ENCODE measurements at regions not wholly inside any gene's neighbourhood (a gene's known extent, or its start where the extent isn't known, plus 50 kb on each side); places are given as distances from the start of the nearest gene placed in this dataset.

DNA sequence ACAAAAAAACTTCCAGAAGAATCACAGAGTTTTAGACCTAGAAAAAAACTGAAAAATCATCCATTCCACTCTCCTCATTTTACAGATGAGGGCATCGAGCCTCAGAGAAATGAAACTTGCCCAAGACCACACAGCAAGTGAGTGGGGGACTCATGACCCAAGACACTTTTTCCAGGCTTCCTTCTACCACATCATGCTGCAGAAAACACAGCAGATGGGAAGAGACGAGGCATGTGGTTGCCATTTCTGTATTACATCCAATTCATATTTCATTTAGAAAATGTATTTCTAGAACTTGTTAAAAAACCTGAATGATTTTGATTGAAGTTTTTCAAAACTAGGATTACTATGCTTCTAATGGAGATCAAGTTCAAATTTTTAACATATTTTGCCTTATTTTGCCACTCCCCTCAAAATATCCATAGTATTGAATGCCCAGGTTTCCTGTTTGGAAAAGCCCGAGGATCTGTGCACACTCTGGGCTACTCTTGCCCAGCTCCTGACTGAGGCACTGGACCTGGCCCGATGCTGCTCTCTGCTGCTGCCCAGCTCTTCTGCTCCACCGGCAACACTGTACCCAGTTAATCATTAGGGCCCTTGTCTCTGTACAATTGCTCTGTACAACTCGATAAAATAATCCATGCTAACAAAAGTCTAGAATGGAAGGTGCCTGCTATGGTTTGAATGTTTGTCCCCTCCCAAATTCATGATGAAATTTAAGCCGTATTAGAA lies 157.4 kb downstream of the EFNB2 start:
- TF ChIP-seq, protein P1, sequence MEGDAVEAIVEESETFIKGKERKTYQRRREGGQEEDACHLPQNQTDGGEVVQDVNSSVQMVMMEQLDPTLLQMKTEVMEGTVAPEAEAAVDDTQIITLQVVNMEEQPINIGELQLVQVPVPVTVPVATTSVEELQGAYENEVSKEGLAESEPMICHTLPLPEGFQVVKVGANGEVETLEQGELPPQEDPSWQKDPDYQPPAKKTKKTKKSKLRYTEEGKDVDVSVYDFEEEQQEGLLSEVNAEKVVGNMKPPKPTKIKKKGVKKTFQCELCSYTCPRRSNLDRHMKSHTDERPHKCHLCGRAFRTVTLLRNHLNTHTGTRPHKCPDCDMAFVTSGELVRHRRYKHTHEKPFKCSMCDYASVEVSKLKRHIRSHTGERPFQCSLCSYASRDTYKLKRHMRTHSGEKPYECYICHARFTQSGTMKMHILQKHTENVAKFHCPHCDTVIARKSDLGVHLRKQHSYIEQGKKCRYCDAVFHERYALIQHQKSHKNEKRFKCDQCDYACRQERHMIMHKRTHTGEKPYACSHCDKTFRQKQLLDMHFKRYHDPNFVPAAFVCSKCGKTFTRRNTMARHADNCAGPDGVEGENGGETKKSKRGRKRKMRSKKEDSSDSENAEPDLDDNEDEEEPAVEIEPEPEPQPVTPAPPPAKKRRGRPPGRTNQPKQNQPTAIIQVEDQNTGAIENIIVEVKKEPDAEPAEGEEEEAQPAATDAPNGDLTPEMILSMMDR (IDR thresholded peaks at IDR 0.05; ENCODE audit: borderline replicate concordance, control extremely low read depth, extremely low read depth, insufficient read depth, missing control alignments) = no peak
- in situ Hi-C loops (cut with MboI; ENCODE audit: low sequenced_read_pairs, unreplicated experiment) = no loop called here
- DNase-seq (ENCODE audit: low spot score) = no peak

GRCh38 chr13:106377341-106377740 lies 158.1 kb downstream of the EFNB2 start:
- TF ChIP-seq, protein P1 (IDR thresholded peaks at IDR 0.05; ENCODE audit: borderline replicate concordance, control extremely low read depth, extremely low read depth, insufficient read depth, missing control alignments) = no peak
- in situ Hi-C loops (cut with MboI; ENCODE audit: low sequenced_read_pairs, unreplicated experiment) = no loop called here

GRCh38 chr13:106376401-106377112 lies 158.9 kb downstream of the EFNB2 start:
- no peak for DNase-seq (ENCODE audit: low spot score)
- TF ChIP-seq, protein P1 (IDR thresholded peaks at IDR 0.05; ENCODE audit: borderline replicate concordance, control extremely low read depth, extremely low read depth, insufficient read depth, missing control alignments) = no peak
- in situ Hi-C loops (cut with MboI; ENCODE audit: low sequenced_read_pairs, unreplicated experiment) = no loop called here

More at GRCh38 chr13:106377341-106377740, 158.1 kb downstream of the EFNB2 start:
- no peak for DNase-seq (ENCODE audit: low spot score)

GRCh38 chr13:106375085-106375484 lies 160.4 kb downstream of the EFNB2 start:
- TF ChIP-seq, protein P1 (IDR thresholded peaks at IDR 0.05; ENCODE audit: borderline replicate concordance, control extremely low read depth, extremely low read depth, insufficient read depth, missing control alignments) = no peak
- in situ Hi-C loops (cut with MboI; ENCODE audit: low sequenced_read_pairs, unreplicated experiment) = no loop called here
- no peak for DNase-seq (ENCODE audit: low spot score)

DNA sequence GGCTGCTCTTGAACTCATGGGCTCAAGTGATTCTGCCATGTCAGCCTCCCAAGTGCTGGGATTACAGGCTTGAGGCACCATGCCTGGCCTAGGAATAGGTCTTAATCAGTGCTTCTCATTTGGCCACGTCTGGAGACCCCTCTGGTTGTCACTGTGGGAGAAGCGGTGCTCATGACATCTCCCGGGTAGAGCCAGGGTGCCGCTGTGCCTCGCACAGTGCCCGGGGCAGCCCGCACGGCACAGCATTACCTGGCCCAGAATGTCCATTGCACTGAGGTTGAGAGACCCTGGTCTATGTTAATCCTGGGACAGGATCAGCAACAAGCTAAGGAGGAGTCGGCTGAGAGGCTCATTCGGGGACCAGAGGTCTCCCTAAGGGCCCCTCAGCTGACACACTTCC lies 160.8 kb downstream of the EFNB2 start:
- TF ChIP-seq, protein P1 (IDR thresholded peaks at IDR 0.05; ENCODE audit: borderline replicate concordance, control extremely low read depth, extremely low read depth, insufficient read depth, missing control alignments) = no peak
- in situ Hi-C loops (cut with MboI; ENCODE audit: low sequenced_read_pairs, unreplicated experiment) = no loop called here
- no peak for DNase-seq (ENCODE audit: low spot score)

DNA sequence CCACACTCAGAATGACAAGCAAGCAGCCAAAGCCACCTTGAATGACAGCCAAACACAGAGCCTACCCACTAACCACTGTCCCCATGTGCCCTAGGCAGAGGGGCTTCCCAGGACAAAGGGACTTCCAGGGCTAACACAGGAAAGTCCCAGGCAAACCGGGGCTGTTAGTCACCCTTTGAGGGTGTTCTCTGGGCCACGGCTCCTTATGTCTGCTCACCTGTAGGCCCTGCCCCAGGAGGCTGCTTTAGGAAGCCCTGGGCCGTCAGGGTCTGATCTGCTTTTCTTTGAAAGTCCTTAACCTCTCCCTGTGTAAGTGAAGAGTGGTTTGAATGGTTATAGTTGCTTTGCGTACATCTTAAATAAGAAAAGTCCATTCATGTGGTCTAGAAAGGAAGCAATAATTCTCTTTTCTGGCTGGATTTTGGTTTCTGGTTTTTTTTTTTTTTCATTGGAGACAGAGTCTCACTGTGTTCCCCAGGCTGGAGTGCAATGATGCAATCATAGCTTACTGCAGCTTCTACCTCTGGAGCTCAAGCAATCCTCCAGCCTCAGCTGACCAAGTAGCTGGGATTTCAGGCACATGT lies 161.4 kb downstream of the EFNB2 start:
- in situ Hi-C loops (cut with MboI; ENCODE audit: low sequenced_read_pairs, unreplicated experiment) = no loop called here
- TF ChIP-seq, protein P1 (IDR thresholded peaks at IDR 0.05; ENCODE audit: borderline replicate concordance, control extremely low read depth, extremely low read depth, insufficient read depth, missing control alignments) = no peak
- DNase-seq (ENCODE audit: low spot score) = peak; percentile 43

Data from GM13976 (cell line).